ENCODE measurements at regions not wholly inside any gene's neighbourhood (a gene's known extent, or its start where the extent isn't known, plus 50 kb on each side); places are given as distances from the start of the nearest gene placed in this dataset.

GRCh38 chr12:24080465-24080864, 131.0 kb upstream of the SOX5 start:
- DNase-seq (ENCODE audit: low read depth): no peak

- no peak for DNase-seq (ENCODE audit: low read depth)
Measured at GRCh38 chr12:24079083-24079482, 129.6 kb upstream of the SOX5 start.

GRCh38 chr12:24078318-24078765, 128.9 kb upstream of the SOX5 start:
- no peak for DNase-seq (ENCODE audit: low read depth)

DNA sequence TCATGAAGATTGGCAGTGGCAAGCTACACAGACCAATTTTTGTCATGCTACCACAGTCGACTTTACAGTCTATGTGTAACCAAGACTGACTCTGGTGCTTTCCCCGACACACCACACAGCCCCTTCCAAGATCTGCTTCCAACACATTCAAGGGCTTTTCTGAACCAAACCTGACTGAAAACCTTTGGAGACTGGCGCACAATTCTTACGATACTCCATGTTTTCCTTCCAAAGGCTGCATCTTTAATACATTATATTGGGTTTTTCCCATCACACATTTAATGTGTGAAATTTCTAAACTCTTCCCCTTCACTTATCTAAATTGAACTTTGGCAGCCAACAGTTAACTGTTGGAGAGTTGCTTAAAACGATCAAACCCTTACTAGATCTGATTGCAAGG, 127.7 kb upstream of the SOX5 start:
- DNase-seq (ENCODE audit: low read depth): no peak

GRCh38 chr12:24075650-24076049, 126.2 kb upstream of the SOX5 start:
- no peak for DNase-seq (ENCODE audit: low read depth)

DNA sequence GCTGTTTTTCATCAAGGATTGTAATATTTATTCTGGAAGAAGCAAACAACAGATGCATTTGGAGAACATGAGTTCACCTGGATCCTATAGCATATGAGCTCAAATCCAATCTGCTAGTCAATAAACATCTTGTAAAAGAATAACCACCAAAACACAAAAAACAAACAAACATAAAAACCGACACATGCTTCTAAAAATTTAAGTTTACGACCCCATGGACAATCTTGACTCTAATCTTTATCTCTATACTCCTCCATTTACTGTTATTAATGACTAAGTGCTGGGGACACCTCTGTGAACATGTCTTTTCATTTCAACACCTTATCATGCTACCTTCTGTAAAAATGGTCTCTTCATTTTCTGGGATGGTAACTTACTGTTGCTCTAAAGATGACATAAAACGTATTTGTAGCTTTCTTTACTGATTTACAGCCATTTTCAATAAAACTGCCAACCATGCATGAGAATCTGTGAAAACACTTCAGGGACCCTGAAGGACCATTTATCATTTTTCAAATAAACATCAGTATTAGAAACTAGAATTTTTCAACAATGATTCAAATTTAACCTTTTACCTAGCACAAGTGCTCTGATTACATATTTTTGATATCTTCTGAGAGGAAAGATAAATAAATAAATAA, 123.8 kb upstream of the SOX5 start:
- DNase-seq (ENCODE audit: low read depth): no peak

GRCh38 chr12:24072302-24072701, 122.8 kb upstream of the SOX5 start:
- no peak for DNase-seq (ENCODE audit: low read depth)

GRCh38 chr12:24071842-24072241, 122.4 kb upstream of the SOX5 start:
- no peak for DNase-seq (ENCODE audit: low read depth)

- no peak for DNase-seq (ENCODE audit: low read depth)
Measured at GRCh38 chr12:24069532-24070395, 120.3 kb upstream of the SOX5 start.

DNA sequence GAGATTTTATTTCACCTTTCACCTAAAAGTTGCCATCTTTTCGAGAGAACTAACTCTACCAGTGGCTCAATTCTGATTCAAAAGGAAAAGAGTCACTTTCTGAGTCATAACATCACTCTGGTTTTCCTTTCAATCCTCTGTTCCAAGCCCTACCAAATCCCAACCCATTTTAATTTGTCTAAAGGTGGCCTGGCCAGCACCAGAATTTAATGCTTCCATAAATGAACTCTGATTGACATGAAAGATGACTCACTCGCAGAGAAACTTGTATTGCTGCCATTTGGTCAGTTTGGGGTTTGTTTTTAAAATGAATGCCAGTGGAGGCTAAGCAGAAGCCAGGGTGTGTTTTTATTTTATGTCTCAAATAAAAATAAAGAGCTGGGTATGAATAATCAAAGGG, 117.4 kb upstream of the SOX5 start:
- no peak for DNase-seq (ENCODE audit: low read depth)

DNA sequence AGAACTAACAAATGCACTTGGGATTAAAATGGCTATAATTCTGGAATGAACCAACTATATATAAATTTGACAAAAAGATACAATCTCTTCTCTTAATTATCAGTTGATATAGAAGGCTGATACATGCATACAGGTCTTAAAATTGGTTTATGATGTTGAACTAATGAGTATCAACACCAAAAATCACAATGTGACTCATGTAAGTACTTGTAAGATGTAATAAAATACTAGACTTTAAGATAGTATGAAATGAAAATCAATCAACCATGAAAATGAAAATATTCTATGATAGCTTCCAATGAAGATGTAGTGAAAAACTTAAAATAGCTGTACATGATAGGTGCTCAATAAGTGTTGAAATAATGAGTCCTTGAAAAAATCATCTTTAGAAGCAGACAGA, 116.6 kb upstream of the SOX5 start:
- DNase-seq (ENCODE audit: low read depth): no peak

GRCh38 chr12:24062642-24063245, 113.3 kb upstream of the SOX5 start:
- DNase-seq (ENCODE audit: low read depth): no peak

- no peak for DNase-seq (ENCODE audit: low read depth)
Measured at GRCh38 chr12:24060089-24060488, 110.6 kb upstream of the SOX5 start.

DNA sequence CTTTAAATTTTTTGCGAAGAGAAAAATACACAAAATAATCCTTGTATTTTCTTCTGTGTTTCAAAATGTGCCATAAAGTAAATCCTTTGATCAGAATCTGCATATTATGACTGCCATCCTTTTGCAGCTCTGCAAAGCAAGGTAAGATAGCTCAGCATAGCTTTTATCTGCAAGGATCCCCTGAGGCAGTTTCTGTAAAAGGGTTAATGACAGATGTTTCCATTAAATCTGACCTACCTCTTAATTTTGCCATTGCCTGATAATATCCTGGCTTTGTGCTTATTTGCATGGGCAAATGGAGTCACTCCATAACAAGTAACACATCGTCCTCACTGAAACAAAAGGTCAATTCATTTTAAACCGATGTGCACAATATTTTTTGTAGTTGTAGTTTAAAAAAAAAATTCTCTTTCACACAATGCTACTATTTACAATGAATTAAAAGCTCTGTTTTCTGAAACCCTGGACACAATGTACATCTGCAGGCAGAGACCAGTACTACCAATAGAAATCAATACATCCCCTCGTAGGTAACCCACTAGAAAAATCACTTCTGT, 108.5 kb upstream of the SOX5 start:
- no peak for DNase-seq (ENCODE audit: low read depth)

GRCh38 chr12:24055747-24056146, 106.3 kb upstream of the SOX5 start:
- DNase-seq (ENCODE audit: low read depth): no peak

- no peak for DNase-seq (ENCODE audit: low read depth)
Measured at GRCh38 chr12:24054416-24054815, 104.9 kb upstream of the SOX5 start.

- DNase-seq (ENCODE audit: low read depth): no peak
Measured at GRCh38 chr12:24049728-24050127, 100.3 kb upstream of the SOX5 start.

- DNase-seq (ENCODE audit: low read depth): no peak
Measured at GRCh38 chr12:24049101-24049500, 99.6 kb upstream of the SOX5 start.

DNA sequence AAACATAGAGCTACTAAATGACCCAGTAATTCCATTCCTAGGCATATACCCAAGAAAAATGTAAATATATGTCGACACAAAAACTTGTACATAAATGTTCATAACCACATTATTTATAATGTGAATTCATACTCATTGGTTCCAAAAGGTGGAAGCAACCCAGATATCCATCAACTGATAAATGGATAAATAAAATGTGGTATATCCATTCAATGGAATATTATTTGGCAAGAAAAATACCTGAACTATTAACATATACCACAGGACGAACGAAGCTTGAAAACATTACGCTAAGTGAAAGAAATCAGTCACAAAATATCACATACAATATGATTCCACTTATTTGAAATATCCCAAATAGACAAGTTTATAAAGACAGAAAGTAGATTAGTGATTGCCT, 99.0 kb upstream of the SOX5 start:
- no peak for DNase-seq (ENCODE audit: low read depth)

GRCh38 chr12:24047326-24047725, 97.9 kb upstream of the SOX5 start:
- DNase-seq (ENCODE audit: low read depth): no peak

GRCh38 chr12:24045816-24046257, 96.4 kb upstream of the SOX5 start:
- no peak for DNase-seq (ENCODE audit: low read depth)

DNA sequence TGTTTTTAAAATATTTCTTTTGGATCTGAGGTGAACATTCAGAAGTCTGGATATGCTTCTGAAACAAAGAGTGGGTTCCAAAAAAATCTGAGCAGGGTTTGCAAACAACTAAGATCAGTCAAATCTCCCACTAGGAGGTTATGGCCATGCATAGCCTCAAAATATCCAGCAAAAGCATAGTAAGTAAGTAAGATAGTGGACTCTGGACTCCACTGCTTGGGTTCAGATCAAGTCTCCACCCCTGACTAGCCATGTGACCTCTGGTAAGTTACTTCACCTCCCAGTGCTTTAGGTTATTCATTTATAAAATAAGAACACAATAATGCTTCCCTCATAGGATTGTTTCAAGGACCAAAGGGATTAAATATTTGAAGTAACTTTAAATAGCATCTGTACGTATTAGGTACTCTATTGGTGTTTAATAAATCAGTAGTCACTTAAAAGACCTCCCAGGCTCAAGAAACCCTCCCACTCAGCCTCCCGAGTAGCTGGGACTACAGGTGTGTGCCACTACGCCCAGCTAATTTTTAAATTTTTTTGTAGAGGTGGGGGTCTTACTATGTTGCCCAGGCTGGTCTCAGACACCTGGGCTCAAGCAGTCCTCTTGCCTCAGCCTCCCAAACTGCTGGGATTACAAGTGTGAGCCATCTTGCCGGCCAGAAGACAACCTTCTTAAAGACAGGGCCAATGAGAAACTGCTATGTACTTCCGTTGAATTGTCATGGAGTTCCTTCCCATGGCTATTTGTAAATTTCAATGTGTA, 95.7 kb upstream of the SOX5 start:
- DNase-seq (ENCODE audit: low read depth): no peak
